ENCODE measurements at regions not wholly inside any gene's neighbourhood (a gene's known extent, or its start where the extent isn't known, plus 50 kb on each side); places are given as distances from the start of the nearest gene placed in this dataset.

- H3K4me2 ChIP-seq (ENCODE audit: low read depth, low read length), result no peak overlapping the region
- H3K27ac ChIP-seq (ENCODE audit: extremely low read length, insufficient read depth, low read length), result no peak overlapping the region
- FAIRE-seq (no peak), ATAC-seq (no peak), DNase-seq (ENCODE audit: low spot score) (no peak)
- no peaks in the 10 kb centered on the region for H3K79me2 ChIP-seq (ENCODE audit: insufficient read depth, low read length)
- 70% methylated on average over 3 of the region's 3 CpGs for WGBS (ENCODE audit: low lambda C conversion rate)
- H2AFZ ChIP-seq (ENCODE audit: low read length), result no peak overlapping the region
- intact Hi-C loops (cut with micrococcal nuclease; ENCODE audit: unreplicated experiment), result no loop called here
- no peak overlapping the region for H3K9ac ChIP-seq (ENCODE audit: insufficient read depth, low read depth, low read length)
- no TSS peak for BruUV-seq (replicated peaks)
- ChIA-PET POLR2A (no interaction called here), CTCF (ENCODE audit: low intra/inter-chr PET ratio, low total read pairs) (no interaction called here)
- no peaks in the 10 kb centered on the region; a peak in 1 of 5 replicates for H3K27me3 ChIP-seq (ENCODE audit: control insufficient read depth in 1 of 2, insufficient read depth in 2 of 2, low read length in 2 of 2)
- no peaks in the 10 kb centered on the region for H3K36me3 ChIP-seq (replicated peaks in 1 of 2; ENCODE audit: control insufficient read depth in 1 of 2, insufficient read depth in 2 of 2, low read length in 2 of 2)
- H3K4me3 ChIP-seq (replicated peaks in 1 of 3; ENCODE audit: insufficient read depth in 1 of 3, low read depth in 2 of 3, low read length in 3 of 3), result no peak overlapping the region
- H3K9me3 ChIP-seq (ENCODE audit: low read length), result no peaks in the 10 kb centered on the region
- H3K4me1 ChIP-seq (ENCODE audit: insufficient read depth, low read length), result peaks cover 24% of the 10 kb centered on the region
- no peaks in the 10 kb centered on the region for H4K20me1 ChIP-seq (ENCODE audit: insufficient read depth, low read length)
- TF ChIP-seq ZNF580 (CRISPR knock-in tag; IDR thresholded peaks at IDR 0.05; ENCODE audit: borderline replicate concordance, low read depth), result no peak
- TF ChIP-seq CENPT (CRISPR knock-in tag; IDR thresholded peaks at IDR 0.05; ENCODE audit: low read depth), result no peak
- no peak for TF ChIP-seq ZNF282 (IDR thresholded peaks at IDR 0.05; ENCODE audit: partially characterized antibody)
- no peak for TF ChIP-seq ZNF577 (CRISPR knock-in tag; IDR thresholded peaks at IDR 0.05; ENCODE audit: borderline replicate concordance, low read depth)
- in situ Hi-C loops (cut with HindIII; ENCODE audit: extremely low pct_ligation_motif_present, low pct_unique_long_range_greater_than_20kb), result no loop called here
Measured at GRCh38 chr10:61135276-61135721, 191.3 kb upstream of the RHOBTB1 start.

GRCh38 chr10:61130366-61130765 lies 186.4 kb upstream of the RHOBTB1 start:
- CTCF ChIA-PET (ENCODE audit: low intra/inter-chr PET ratio, low total read pairs), result no interaction called here
- TF ChIP-seq SPEN (CRISPR knock-in tag; IDR thresholded peaks at IDR 0.05; ENCODE audit: low read depth), result no peak
- TF ChIP-seq PHF21A (CRISPR knock-in tag; IDR thresholded peaks at IDR 0.05), result no peak
- Histone ChIP-seq H3K27me3 (ENCODE audit: control insufficient read depth in 1 of 2, insufficient read depth in 2 of 2, low read length in 2 of 2) (no peaks in the 10 kb centered on the region; a peak in 1 of 5 replicates), H3K27ac (ENCODE audit: extremely low read length, insufficient read depth, low read length) (no peak overlapping the region), H3K79me2 (ENCODE audit: insufficient read depth, low read length) (no peaks in the 10 kb centered on the region), H3K9ac (ENCODE audit: insufficient read depth, low read depth, low read length) (no peak overlapping the region), H3K4me3 (replicated peaks in 1 of 3; ENCODE audit: insufficient read depth in 1 of 3, low read depth in 2 of 3, low read length in 3 of 3) (no peak overlapping the region), H3K4me1 (ENCODE audit: insufficient read depth, low read length) (peaks cover 3% of the 10 kb centered on the region; the same call in 1 of the 2 replicates), H2AFZ (ENCODE audit: low read length) (no peak overlapping the region), H4K20me1 (ENCODE audit: insufficient read depth, low read length) (no peaks in the 10 kb centered on the region), H3K9me3 (ENCODE audit: low read length) (no peaks in the 10 kb centered on the region), H3K4me2 (ENCODE audit: low read depth, low read length) (no peak overlapping the region), H3K36me3 (replicated peaks in 1 of 2; ENCODE audit: control insufficient read depth in 1 of 2, insufficient read depth in 2 of 2, low read length in 2 of 2) (no peaks in the 10 kb centered on the region)
- BruUV-seq (replicated peaks), result no TSS peak
- ATAC-seq (no peak), DNase-seq (ENCODE audit: low spot score) (no peak), FAIRE-seq (no peak)
- POLR2A ChIA-PET, result no interaction called here
- 80% methylated on average over 1 of the region's 1 CpG for WGBS (ENCODE audit: low lambda C conversion rate)
- in situ Hi-C loops (cut with HindIII; ENCODE audit: extremely low pct_ligation_motif_present, low pct_unique_long_range_greater_than_20kb) (no loop called here), intact Hi-C loops (cut with micrococcal nuclease; ENCODE audit: unreplicated experiment) (no loop called here)
